NCI-H82 treated with DMSO at 0.1 percent for 48 hours (cell line): ENCODE measurements at regions not wholly inside any gene's neighbourhood (a gene's known extent, or its start where the extent isn't known, plus 50 kb on each side); places are given as distances from the start of the nearest gene placed in this dataset.
A peak's percentile ranks its signal among the peaks of the same experiment; 100 is the strongest.

Experiments used
- DNase-seq: peaks from one replicate; lab custom pipeline; 2025; ENCODE audit not compliant: unreplicated experiment; lab: John Stamatoyannopoulos, UW

DNA sequence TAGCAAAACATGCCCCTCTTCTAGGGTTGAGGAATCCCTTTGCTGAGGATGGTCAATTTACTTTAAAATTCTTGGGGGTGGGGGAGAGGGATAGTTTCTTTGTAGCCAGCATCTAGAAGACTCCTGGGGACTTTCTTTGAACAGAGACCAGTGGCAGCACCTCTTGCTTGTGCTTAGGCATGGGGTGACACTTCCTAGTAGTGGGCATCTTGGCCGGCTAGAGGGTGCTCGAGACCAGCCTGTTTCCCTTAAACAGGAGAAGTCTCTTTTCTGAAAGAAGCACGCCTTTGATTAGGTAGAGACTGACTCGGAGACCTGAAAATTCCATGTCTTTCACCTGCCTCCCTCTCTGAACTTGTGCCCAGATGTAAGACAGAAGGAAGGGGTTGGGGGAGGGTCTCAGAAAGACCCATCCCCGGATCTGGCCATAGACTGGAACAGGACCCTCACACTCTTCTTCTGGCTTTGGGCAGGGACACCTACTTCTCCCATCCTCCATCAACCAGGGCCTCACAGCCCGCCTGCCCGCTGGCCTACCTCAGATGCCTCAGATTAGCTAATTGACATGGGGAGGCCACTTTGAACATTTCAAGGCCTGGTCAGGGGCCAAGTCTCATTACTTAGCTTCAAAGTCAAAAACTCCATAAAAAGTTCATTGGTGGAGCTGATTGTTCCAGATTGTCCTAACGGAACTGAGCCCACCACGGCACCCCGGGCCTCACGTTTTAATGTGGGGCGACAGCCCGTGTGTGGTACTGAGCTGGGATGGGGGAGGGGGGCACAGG is 172.2 kb downstream of the CDC5L start:
- no peak for DNase-seq

GRCh38 chr6:44560458-44561059 is 173.1 kb downstream of the CDC5L start:
- DNase-seq = no peak

DNA sequence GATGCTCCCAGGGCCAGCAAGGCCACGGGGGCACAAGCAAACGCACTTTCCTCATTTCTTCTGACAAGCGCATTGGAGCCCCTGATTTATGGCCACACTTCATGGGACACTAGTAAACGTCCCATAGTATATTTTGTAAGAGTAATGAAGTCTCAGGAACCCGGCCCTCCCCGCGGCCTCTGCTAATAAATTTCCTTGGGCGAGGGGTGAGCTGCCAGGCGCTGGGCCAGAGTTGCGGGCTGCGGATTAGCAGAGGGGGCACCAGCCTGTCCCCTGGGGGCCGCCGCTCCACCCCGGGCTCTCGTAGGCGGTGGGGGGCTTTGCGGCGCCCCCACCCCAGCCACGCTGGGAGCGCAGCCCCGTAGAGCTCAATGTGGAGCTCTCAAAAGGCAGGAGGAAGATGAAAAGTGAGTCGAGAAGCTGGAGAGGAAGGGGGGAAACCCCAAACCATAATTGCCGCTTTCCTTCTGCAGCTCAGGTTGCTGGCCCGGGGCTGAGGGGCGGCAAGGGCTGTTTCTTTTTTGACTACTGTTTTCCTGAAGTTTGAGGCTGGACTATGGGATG is 173.6 kb downstream of the CDC5L start:
- DNase-seq = no peak

- no peak for DNase-seq
Measured at GRCh38 chr6:44561832-44562665, 174.5 kb downstream of the CDC5L start.

- no peak for DNase-seq
Measured at GRCh38 chr6:44563397-44563796, 175.9 kb downstream of the CDC5L start.

- no peak for DNase-seq
Measured at GRCh38 chr6:44564906-44565524, 177.5 kb downstream of the CDC5L start.

DNA sequence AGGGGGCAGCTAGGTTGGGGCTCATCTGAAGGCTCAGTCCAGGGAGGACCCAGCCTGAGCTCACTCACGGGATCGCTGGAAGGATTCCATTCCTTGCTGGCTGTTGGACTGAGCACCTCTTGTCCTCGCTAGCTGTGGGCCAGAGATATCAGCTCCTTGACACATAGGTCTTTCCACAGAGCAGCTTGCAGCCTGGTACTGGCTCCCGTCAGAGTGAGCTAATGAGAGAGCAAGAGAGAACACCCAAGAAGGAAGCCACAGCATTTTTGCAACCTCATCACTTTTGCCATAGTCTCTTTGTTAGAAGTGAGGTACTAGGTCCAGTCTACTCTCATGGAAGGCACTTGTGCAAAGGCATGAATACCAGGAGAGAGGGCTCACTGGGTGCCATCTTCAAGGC is 179.9 kb downstream of the CDC5L start:
- DNase-seq = no peak

- DNase-seq = no peak
Measured at GRCh38 chr6:44569131-44569530, 181.6 kb downstream of the CDC5L start.

- DNase-seq = no peak
Measured at GRCh38 chr6:44569931-44570385, 182.5 kb downstream of the CDC5L start.

DNA sequence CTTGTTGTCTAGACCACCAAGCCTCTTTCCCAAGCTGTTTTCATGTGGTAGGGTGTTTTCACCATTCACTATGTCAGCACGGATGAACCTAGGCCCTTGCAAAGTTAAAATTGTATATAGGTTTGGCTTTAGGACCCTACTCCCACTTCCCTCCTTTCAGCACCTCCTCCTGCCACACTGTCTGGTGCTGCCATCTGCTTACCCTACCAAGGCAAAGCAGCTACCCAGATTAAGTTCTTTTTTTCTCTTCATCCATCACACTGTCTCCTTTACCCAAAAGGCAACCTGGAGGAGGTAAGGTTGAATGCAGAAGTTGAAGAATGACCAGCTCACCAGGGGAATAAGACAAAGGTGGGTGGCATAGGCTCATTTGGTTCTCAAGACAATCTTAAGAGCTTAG is 184.0 kb downstream of the CDC5L start:
- no peak for DNase-seq

DNA sequence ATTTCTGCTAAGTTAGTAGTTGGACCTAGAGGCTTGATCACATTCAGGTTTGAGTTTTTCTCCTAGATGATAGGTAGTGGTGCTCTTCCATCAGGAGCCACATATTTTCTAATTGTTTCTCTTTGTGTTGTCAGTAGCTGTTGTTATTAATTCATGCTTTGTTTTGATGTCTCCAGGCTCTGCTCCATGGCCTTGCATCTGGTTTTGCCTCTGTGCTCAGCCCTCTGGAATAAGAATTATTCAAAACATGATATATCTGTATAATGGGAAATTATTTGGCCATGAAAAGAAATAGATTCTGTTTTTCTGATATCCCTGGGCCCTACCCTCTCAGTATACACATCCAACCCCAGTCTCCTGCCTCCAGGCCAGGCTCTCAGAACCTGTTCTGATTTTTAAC is 184.8 kb downstream of the CDC5L start:
- DNase-seq = no peak

DNA sequence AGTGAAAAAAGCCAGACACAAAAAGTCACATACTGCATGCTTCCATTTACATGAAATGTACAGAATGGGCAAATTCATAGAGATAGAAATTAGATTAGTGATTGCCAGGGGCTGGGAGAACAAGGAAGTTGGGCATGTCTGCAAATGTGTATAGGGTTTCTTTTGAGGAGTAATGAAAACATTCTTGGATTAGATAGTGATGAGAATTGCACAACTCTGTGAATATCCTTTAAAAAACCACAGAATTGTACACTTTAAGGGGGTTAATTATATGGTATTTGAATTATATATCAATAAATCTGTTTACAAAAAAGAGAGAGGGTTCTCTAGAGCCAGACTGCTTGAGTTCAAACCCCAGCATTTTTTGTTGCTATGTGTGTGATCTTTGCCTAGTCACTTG is 188.1 kb downstream of the CDC5L start:
- DNase-seq = no peak

GRCh38 chr6:44576132-44576631 is 188.7 kb downstream of the CDC5L start:
- no peak for DNase-seq

- no peak for DNase-seq
Measured at GRCh38 chr6:44580901-44581300, 193.4 kb downstream of the CDC5L start.

DNA sequence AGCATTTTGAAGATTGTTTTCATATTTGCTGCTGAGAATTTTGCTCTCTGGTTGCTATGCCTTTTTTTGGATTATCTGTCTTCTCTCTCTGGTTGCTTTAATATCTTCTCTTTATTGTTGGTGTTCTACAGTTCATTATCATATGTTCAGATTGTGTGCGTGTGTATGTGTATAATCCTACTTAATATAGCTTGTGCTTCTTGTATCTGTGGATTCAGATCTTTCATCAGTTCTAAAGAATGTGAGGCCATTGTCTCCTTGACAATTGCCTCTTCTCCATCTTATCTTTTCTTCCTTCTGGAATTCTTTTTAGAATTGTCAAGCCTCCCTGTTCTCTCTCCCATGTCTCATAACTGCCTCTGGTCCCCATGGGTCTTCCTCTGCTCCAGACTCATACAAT is 195.4 kb downstream of the CDC5L start:
- no peak for DNase-seq

GRCh38 chr6:44590471-44590870 is 203.0 kb downstream of the CDC5L start:
- DNase-seq = no peak

- peak; percentile 84 for DNase-seq
Measured at GRCh38 chr6:44593539-44593944, 206.0 kb downstream of the CDC5L start.

GRCh38 chr6:44594481-44594880 is 207.0 kb downstream of the CDC5L start:
- DNase-seq = no peak

GRCh38 chr6:44598679-44599078 is 211.2 kb downstream of the CDC5L start:
- DNase-seq = no peak

- no peak for DNase-seq
Measured at GRCh38 chr6:44599672-44600071, 212.2 kb downstream of the CDC5L start.
